ELF-1 (cell line): ENCODE measurements at regions not wholly inside any gene's neighbourhood (a gene's known extent, or its start where the extent isn't known, plus 50 kb on each side); places are given as distances from the start of the nearest gene placed in this dataset.
A peak's percentile ranks its signal among the peaks of the same experiment; 100 is the strongest.
"Not testable (repeated sequence)": the region's sequence is repeated elsewhere in the genome, so short reads cannot be mapped to it uniquely, and the experiment has no call there.

ENCODE experiments used
- DNase-seq: peaks from one replicate; pipeline ENCODE4 v3.0.0-alpha.2; 2016; ENCODE audit warnings: low read depth, low spot score

DNA sequence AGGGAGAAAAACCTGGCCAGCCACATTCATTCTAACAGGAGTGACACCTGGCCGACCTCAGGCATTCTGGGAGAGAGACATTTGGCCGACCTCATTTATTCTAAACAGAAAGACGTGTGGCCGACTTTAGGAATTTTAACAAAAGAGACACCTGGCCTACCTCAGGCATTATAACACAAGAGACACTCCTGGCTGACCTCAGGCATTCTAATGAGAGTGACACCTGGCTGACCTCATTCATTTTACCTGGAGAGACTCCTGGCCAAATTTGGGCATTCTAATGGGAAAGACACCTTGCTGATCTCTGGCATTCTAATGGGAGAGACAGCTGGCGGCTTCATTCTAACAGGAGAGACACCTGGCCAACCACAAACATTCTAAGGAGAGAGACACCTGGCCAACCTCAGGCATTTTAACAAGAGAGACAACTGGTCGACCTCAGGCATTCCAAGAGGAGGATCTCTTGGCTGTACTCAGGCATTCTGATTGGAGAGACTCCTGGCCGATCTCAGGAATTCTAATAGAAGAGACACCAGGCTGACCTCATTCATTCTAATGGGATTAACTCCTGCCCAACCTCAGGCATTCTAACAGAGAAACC is 1353.9 kb downstream of the UQCRFS1 start:
- DNase-seq: peak; percentile 69

DNA sequence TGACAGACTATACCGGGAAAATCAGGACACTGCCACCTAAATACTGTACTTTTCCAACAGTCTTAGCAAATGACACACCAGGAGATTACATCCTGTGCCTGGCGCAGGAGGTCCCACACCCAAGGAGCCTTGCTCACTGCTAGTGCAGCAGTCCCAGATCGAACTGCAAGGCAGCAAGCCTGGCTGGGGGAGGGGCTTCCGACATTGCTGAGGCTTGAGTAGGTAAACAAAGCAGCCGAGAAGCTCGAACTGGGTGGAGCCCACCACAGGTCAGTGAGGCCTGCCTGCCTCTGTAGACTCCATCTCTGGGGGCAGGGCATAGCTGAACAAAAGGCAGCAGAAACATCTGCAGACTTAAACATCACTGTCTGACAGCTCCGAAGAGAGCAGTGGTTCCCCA is 1360.0 kb downstream of the UQCRFS1 start:
- DNase-seq: not testable (repeated sequence)

DNA sequence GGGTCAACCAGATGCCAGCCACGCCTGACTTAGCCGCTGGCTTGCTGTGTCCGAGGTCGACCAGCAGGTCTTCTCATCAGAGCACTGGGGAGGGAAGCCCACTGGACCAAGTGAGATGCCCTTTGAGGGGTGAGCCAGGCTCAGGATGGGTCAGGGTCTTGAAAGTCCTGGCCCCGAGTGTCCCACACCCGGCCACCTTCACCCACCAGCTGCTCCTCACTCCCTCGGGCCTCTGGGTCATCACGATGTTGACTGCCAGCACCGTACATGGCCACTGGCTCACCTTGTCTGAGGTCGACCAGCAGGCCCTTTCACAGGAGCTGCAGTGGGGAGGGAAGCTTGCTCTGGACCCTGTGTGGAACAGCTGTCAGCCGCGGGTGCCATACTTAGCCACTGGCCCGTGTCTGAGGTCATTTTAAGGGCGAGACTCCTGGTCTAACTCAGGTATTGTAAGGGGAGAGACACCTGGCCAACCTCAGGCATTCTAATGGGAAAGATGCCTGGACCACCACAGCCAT is 1361.3 kb downstream of the UQCRFS1 start:
- no peak for DNase-seq

DNA sequence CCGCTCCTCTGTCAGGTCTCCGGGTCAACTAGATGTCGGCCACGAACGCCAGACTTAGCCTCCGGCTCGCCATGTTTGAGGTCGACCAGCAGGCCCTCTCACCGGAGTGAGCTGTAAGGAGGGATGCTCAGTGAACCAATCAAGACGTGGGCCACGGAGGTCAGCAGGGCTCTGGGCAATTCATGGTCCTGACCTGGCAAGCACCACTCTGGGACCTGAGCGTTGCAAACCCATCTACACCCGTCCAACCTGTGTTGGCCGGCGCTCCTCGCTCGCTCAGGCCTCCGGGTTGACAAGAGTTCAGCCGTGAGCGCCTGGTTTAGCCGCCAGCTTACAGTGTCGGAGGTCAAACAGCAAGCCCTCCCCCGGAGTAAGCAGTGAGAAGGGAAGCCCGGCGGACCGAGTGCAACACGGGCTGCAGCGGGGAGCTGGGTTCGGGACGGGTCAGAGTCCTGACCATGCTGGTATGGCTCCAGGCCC is 1361.9 kb downstream of the UQCRFS1 start:
- no peak for DNase-seq

DNA sequence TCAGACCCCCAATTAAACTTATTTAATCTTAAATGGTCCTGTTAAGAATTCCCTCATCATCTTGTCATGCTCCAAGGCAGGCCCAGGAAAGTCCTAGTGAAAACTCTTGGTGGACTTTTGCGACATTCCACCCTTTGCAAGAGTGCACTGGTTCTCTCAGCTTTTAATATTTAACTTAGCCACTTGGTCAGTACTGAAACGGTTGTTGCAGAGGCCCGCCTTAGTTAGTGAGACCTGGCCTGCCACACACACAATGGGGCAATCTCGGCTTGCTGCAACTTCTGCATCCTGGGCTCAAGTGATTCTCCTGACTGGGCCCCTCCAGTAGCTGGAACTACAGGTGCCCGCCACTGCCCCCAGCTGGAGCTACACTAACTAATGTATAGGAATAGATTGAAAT is 1366.0 kb downstream of the UQCRFS1 start:
- DNase-seq: no peak

DNA sequence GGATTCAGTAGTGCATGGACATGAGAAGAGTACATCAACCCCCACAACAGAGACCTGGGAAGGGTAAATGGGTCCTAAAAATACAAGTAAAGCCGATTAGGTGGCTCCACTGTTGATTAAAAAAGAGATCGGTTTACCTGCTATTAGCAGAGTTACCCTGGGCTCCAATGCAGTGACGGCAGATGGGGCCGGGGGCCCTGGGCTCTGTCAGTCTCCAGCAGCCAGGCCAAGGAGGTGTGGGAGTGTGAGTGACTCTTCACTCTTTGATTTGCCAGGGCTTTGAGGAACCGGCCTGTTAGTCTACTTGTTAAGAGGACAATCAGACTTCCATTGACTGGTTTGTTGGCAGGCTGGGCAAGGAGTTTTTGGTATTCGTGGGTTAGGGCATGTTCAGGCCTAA is 1368.7 kb downstream of the UQCRFS1 start:
- no peak for DNase-seq

DNA sequence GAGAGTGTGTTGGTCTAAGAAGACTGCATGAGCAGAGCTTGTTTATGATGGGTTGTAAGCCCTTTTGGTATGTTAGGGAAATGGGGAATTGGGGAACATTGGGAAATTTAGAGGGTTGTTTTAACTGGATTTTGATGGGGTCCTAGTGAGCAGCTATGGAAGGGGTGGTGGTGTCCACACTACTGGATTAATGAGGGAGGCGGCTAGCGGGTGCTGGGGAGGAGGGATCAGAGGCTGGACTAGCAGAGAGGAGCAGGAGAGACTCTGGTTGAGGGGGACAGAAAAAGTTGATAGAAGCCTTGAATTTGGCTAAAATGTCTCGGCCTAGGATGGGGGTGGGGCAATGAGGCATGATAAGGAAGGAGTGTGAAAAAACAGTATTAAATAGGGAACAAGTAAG is 1369.1 kb downstream of the UQCRFS1 start:
- no peak for DNase-seq

DNA sequence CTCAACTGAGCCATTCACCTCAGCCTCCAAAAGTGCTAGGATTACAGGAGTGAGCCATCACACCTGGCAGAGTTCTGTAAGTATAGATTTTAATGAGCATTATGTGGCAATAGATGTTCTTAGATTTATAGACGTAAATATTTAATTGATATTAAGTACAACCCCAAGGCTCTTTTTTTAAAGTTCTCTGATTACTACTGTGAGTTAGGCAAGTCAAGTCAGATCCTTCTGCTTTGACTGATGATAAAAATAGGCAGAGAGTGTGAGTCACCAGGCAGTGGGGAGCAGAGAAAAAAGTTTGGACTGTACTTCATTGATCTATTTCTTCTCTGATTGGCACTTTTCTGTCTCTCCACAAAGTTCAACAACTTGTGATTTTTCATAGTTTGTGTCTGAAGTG is 1379.9 kb downstream of the UQCRFS1 start:
- no peak for DNase-seq

DNA sequence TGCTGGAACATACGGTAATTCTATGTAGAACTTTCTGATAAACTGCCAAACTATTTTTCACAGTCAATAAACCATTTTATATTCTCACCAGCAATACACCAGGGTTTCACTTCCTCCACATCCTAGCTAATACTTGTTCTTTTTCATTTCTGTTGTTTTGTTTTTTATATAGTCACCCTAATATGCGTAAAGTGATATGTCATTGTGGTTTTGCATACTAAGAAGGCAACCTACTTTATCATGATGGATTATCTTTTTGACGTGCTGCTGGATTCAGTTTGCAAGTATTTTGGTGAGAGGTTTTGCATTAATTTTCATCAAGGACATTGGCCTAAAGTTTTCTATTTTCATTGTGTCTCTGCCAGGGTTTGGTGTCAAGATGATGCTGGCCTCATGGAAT is 1384.1 kb downstream of the UQCRFS1 start:
- DNase-seq: no peak

DNA sequence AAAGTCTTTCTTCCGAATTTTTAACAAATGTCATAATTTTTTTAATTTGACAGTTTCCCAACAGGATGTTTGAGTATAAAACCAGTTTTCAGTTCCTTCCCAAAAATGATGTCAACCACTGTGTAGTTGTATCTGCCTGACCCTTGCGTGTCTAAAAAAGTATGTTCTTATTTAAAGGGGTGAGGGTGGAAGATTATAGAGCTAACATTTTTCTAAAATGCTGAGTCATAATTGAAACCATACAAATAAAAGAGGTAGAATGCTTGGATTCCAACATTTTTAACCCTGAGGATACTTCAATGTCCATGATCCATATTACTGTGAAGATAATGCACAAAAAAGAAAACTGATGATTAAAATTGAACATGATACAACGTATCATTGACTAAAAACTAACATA is 1388.8 kb downstream of the UQCRFS1 start:
- DNase-seq: no peak

DNA sequence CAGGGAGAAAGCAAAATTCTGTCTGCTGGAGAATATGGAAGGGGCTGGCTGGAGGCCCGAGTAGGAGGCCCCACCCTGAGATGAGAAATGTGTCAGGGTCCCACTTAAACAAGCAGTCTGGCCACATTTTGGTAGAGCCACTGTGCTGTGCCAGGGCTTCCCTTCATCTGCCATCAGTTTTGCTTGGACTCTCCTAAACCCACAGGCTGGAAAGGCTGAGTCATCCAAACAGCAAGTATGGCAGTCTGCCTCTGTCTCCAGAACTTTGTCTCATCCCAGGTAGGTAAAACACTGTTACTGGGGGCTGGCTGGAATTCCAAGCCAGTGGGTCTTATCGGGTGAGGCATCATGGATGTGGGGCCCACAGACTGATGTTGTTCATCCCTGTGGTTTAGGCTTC is 1390.6 kb downstream of the UQCRFS1 start:
- no peak for DNase-seq

DNA sequence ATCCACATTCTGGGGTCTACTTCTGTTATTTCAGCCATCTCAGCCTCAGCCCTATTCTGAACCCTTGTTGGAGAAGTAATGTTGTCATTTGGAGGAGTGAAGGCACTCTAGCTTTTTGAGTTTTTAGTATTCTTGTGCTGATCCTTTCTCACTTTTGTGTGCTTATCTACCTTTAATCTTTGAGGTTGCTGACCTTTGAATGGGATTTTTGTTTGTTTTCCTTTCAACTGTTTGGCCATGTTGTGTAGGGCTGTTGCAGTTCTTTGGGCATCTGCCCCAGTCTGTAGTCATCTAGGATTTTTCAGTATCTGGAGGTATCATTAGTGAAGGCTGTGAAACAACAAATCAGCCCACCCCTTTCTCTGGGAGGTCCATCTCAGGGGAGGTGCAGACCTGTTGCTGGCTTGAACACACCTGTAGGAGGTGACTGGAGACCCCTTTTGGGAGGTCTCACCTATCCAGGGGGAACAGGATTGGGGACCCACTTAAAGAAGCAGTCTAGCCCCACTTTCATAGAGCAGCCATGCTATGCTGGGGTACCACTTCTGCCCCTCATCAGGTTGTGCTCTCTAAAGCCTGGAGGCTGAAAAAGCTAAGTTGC is 1391.4 kb downstream of the UQCRFS1 start:
- no peak for DNase-seq

DNA sequence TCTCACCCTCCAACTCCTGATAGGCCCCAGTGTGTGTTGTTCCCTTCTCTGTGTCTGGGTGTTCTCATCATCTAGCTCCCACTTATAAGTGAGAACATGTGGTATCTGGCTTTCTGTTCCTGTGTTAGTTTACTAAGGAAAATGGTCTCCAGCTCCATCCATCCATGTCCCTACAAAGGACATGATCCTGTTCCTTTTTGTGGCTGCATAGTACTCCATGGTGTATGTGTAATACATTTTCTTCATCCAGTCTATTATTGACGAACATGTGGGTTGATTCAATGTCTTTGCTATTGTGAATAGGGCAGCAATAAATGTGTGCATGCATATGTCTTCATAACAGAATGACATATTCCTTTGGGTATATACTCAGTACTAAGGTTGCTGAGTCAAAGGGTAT is 1397.0 kb downstream of the UQCRFS1 start:
- no peak for DNase-seq

DNA sequence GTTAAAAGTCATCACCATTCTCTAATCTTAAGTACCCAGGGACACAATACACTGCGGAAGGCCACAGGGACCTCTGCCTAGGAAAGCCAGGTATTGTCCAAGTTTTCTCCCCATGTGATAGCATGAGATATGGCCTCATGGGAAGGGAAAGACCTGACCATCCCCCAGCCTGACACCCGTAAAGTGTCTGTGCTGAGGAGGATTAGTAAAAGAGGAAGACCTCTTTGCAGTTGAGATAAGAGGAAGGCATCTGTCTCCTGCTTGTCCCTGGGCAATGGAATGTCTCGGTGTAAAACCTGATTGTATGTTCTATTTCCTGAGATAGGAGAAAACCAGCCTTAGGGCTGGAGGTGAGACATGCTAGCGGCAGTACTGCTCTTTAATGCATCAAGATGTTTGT is 1398.1 kb downstream of the UQCRFS1 start:
- DNase-seq: not testable (repeated sequence)

DNA sequence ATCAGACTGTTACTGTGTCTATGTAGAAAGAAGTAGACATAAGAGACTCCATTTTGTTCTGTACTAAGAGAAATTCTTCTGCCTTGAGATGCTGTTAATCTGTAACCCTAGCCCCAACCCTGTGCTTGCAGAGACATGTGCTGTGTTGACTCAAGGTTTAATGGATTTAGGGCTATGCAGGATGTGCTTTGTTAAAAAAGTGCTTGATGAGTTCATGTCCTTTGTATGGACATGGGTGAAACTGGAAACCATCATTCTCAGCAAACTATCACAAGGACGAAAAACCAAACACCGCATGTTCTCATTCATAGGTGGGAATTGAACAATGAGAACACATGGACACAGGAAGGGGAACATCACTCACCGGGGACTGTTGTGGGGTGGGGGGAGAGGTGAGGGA is 1398.7 kb downstream of the UQCRFS1 start:
- not testable (repeated sequence) for DNase-seq

DNA sequence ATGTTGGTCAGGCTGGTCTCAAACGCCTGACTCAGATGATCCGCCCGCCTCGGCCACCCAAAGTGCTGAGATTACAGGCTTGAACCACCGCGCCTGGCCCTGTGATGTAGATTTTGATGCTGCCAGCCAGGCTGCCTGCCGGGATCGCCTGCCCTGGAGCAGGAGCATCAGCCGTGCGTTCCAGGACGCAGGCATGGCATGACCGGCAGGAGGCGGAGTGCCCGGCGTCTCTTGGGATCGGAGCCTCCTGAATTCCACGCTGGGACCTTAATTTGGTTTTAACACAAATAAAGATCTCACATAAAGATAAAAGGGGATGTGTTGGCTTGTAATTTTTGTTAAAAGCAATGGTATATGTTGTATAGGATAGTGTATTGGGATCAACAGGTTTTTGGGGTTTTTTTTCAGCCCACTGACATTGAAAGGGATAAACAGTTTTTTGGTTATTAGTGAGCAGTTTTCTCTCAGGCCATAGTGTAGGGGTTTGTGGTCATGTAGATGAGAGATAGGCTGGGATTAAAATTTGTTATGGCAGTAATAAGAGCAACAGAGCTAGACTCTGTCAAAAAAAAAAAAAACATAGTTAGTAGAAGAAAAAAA is 1406.4 kb downstream of the UQCRFS1 start:
- DNase-seq: no peak

DNA sequence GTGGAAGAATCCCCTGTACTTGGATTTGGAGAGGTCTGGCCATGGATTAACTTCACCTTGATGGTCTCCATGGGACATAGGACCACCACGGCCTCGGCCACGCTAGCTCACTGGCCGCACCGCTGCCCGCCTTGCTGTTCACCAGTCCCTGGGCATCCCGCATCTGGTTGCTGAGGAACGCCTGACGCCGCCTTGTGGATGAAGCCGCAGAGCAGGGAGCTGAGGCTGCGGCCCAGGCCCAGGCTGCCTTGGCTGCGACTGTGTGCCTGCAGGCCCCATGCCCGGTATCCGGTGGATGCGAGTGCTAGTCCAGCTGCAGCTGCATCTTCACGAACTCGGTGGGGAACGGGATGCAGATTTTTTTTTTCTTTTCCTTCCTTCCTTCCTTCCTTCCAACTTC is 1407.1 kb downstream of the UQCRFS1 start:
- DNase-seq: no peak

DNA sequence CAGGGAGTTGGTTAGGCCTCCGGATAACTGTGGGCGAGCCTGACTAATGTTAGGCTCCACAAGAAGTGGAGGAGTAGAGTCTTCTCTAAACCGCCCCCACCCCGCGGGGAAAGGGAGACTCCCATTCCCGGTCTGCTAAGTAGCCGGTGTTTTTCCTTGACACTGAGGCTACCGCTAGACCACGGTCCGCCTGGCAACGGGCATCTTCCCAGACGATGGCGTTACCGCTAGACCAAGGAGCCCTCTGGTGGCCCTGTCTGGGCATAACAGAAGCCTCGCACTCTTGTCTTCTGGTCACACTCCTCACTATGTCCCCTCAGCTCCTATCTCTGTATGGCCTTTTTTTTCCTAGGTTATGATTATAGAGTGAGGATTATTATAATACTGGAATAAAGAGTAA is 1410.7 kb downstream of the UQCRFS1 start:
- DNase-seq: peak; percentile 30

DNA sequence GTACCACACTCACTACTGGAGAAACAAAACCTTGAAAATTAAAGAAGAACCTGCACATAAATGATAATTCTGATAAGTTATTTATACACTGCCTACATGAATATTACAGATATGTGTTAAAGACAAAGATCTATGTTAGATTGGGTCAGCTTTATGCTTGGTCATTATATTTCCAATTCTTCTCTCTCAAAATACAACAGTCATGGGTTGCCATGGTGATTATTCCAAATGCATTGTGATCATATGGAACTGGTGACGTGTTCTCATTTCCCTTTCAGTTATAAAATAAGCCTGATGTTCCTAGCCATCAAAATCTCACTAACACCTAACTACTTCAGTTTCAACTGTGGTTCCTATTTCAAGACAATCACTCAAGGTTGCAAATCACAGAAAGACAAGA is 1416.4 kb downstream of the UQCRFS1 start:
- no peak for DNase-seq

DNA sequence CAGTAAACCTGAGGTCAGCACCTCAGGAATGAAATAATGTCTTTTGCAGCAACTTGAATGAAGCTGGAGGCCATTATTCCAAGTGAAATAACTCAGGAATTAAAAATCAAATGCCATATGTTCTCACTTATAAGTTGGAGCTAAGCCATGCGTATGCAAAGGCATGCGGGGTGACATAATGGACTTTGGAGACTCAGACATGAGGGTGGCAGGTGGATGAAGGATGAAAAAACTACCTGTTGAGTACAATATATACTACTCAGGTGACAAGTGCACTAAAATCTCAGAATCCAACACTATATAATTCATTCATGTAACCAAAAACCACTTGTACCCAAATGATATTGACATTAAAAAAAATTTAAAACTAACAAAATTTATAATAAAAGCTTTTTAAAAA is 1416.9 kb downstream of the UQCRFS1 start:
- DNase-seq: no peak

DNA sequence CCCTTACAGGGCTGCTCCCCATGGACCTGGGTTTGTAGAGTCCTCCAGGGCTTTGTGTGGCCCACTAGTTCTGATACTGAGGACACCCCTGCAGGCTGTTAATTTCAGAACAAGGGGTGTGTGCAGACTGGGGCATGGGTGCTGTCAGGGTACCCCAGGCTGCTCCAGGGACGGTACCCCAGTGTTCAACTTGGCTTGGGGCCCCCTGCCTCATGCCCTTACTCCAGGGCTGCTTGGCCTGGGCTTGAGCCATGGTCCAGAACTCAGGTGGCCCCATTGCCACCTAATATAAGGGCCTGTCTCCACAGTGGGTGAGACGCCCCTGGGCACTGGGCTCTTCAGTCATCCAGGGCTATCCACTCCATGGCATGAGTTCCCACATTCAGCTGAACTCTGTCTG is 1417.6 kb downstream of the UQCRFS1 start:
- no peak for DNase-seq

DNA sequence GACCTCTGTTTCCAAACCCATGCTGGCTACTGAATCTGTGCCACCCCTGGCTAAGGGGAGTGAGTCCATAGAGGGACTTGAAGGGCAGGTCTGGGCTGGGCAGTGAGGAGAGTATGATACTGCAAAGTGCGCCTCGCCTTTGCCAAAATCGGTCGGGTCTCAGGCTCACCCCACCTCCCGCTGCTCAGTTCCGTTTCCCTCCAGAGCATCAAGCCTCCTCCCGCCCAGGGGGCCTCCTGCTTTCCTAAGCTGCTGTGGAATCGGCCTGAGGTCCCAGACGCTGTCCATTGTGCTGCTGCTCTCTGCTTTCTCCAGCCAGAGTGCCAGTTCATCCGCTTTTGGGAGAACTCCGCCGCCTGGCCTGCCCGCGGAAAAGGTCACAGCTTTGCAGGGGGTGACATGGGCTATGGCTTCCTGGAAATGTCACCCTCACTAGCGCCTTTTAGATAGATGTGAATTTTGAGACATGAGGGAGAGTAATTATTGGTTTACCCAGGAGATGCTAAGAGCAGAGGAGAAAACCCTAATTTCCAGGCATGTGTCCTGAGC is 1418.4 kb downstream of the UQCRFS1 start:
- DNase-seq: peak; percentile 71
